ENCODE measurements at regions not wholly inside any gene's neighbourhood (a gene's known extent, or its start where the extent isn't known, plus 50 kb on each side); places are given as distances from the start of the nearest gene placed in this dataset.

GRCh38 chr2:61774351-61774750, 79.5 kb downstream of the FAM161A start:
- intact Hi-C loops (cut with micrococcal nuclease; ENCODE audit: unreplicated experiment): no loop called here
- no peaks in the 10 kb centered on the region for H3K36me3 ChIP-seq (ENCODE audit: control insufficient read depth, insufficient read depth, low read length)
- Mint-ChIP-seq H3K4me3 (ENCODE audit: unreplicated experiment) (no peak overlapping the region), H3K9me3 (ENCODE audit: unreplicated experiment) (no peaks in the 10 kb centered on the region), H3K4me1 (ENCODE audit: low read depth, unreplicated experiment) (peaks cover 8% of the 10 kb centered on the region), H3K27me3 (ENCODE audit: insufficient read depth, unreplicated experiment) (peaks cover 10% of the 10 kb centered on the region), H3K36me3 (ENCODE audit: insufficient read depth, unreplicated experiment) (no peaks in the 10 kb centered on the region), H3K27ac (ENCODE audit: unreplicated experiment) (no peak overlapping the region)
- no peak for DNase-seq
- peaks cover 6% of the 10 kb centered on the region for H3K4me1 ChIP-seq
- H3K27me3 ChIP-seq (replicated peaks; ENCODE audit: control insufficient read depth, insufficient read depth, low read length): no peaks in the 10 kb centered on the region; the same call in 1 of the 2 replicates
- H3K9me3 ChIP-seq: no peaks in the 10 kb centered on the region
- no TSS peak for BruUV-seq (replicated peaks)
- ChIA-PET CTCF (no interaction called here), POLR2A (no interaction called here)
- TF ChIP-seq CTCF (IDR thresholded peaks at IDR 0.05; ENCODE audit: insufficient read depth in 1 of 2, low read depth in 1 of 2, low read length in 1 of 2, severe bottlenecking in 1 of 2, unreplicated experiment in 1 of 2): no peak
- H3K4me3 ChIP-seq (ENCODE audit: low read depth, low read length): no peak overlapping the region

- Histone ChIP-seq H3K4me1 (peaks cover 6% of the 10 kb centered on the region), H3K9me3 (no peaks in the 10 kb centered on the region), H3K36me3 (ENCODE audit: control insufficient read depth, insufficient read depth, low read length) (no peaks in the 10 kb centered on the region), H3K4me3 (ENCODE audit: low read depth, low read length) (no peak overlapping the region), H3K27me3 (replicated peaks; ENCODE audit: control insufficient read depth, insufficient read depth, low read length) (no peaks in the 10 kb centered on the region; the same call in 1 of the 2 replicates)
- intact Hi-C loops (cut with micrococcal nuclease; ENCODE audit: unreplicated experiment): no loop called here
- DNase-seq: no peak
- Mint-ChIP-seq H3K36me3 (ENCODE audit: insufficient read depth, unreplicated experiment) (no peaks in the 10 kb centered on the region), H3K9me3 (ENCODE audit: unreplicated experiment) (no peaks in the 10 kb centered on the region), H3K27me3 (ENCODE audit: insufficient read depth, unreplicated experiment) (peaks cover 6% of the 10 kb centered on the region), H3K4me3 (ENCODE audit: unreplicated experiment) (no peak overlapping the region), H3K27ac (ENCODE audit: unreplicated experiment) (no peak overlapping the region), H3K4me1 (ENCODE audit: low read depth, unreplicated experiment) (peaks cover 8% of the 10 kb centered on the region)
- ChIA-PET POLR2A (no interaction called here), CTCF (no interaction called here)
- no peak for TF ChIP-seq CTCF (IDR thresholded peaks at IDR 0.05; ENCODE audit: insufficient read depth in 1 of 2, low read depth in 1 of 2, low read length in 1 of 2, severe bottlenecking in 1 of 2, unreplicated experiment in 1 of 2)
- no TSS peak for BruUV-seq (replicated peaks)
These were observed 81.7 kb downstream of the FAM161A start for GRCh38 chr2:61771904-61772845.

GRCh38 chr2:61770746-61771145, 83.1 kb downstream of the FAM161A start:
- H3K36me3 Mint-ChIP-seq (ENCODE audit: insufficient read depth, unreplicated experiment): no peaks in the 10 kb centered on the region
- H3K4me3 Mint-ChIP-seq (ENCODE audit: unreplicated experiment): no peak overlapping the region
- no TSS peak for BruUV-seq (replicated peaks)
- peaks cover 8% of the 10 kb centered on the region for H3K4me1 Mint-ChIP-seq (ENCODE audit: low read depth, unreplicated experiment)
- CTCF ChIA-PET: no interaction called here
- Histone ChIP-seq H3K4me3 (ENCODE audit: low read depth, low read length) (no peak overlapping the region), H3K9me3 (no peaks in the 10 kb centered on the region), H3K27me3 (replicated peaks; ENCODE audit: control insufficient read depth, insufficient read depth, low read length) (no peaks in the 10 kb centered on the region; the same call in 1 of the 2 replicates), H3K36me3 (ENCODE audit: control insufficient read depth, insufficient read depth, low read length) (no peaks in the 10 kb centered on the region), H3K4me1 (peaks cover 6% of the 10 kb centered on the region)
- H3K27ac Mint-ChIP-seq (ENCODE audit: unreplicated experiment): no peak overlapping the region
- H3K27me3 Mint-ChIP-seq (ENCODE audit: insufficient read depth, unreplicated experiment): peaks cover 6% of the 10 kb centered on the region
- intact Hi-C loops (cut with micrococcal nuclease; ENCODE audit: unreplicated experiment): no loop called here
- H3K9me3 Mint-ChIP-seq (ENCODE audit: unreplicated experiment): no peaks in the 10 kb centered on the region
- TF ChIP-seq CTCF (IDR thresholded peaks at IDR 0.05; ENCODE audit: insufficient read depth in 1 of 2, low read depth in 1 of 2, low read length in 1 of 2, severe bottlenecking in 1 of 2, unreplicated experiment in 1 of 2): no peak
- DNase-seq: no peak
- POLR2A ChIA-PET: no interaction called here
